Sciatic nerve (tissue), 2 donors: ENCODE measurements at regions not wholly inside any gene's neighbourhood (a gene's known extent, or its start where the extent isn't known, plus 50 kb on each side); places are given as distances from the start of the nearest gene placed in this dataset.

ENCODE experiments used
- ATAC-seq: fragments of 200-7000 bp; cut with Tn5 transposase; one replicate; pipeline ENCODE4 v1.9.1; 2020; ENCODE audit warnings: mild to moderate bottlenecking, moderate library complexity
- DNase-seq: peaks from one replicate; pipeline ENCODE4 v3.0.0-alpha.2; 2020; ENCODE audit warnings: low spot score
- intact Hi-C: fragments of 100-400 bp; cut with DNase I; formaldehyde crosslinking; loops from one replicate; pipeline ENCODE4 v1.14.2; 2022
- donor health status: DM: no; HTN: no; CAD: no.
- donor health status: DM: no; HTN: no; CAD: no.

- DNase-seq (no peak), ATAC-seq (no peak)
- intact Hi-C loops = no loop called here
Observed at GRCh38 chr5:89130851-89131250, 247.9 kb upstream of the MEF2C start.

- ATAC-seq (no peak), DNase-seq (no peak)
- intact Hi-C loops = no loop called here
Observed at GRCh38 chr5:89129941-89130340, 247.0 kb upstream of the MEF2C start.

GRCh38 chr5:89128906-89129625 lies 246.1 kb upstream of the MEF2C start:
- ATAC-seq = no peak
- intact Hi-C loops = no loop called here
- DNase-seq = no peak

GRCh38 chr5:89128092-89128491 lies 245.1 kb upstream of the MEF2C start:
- ATAC-seq (no peak), DNase-seq (no peak)
- intact Hi-C loops = no loop called here

- no peak for DNase-seq
- intact Hi-C loops = no loop called here
- no peak for ATAC-seq
Observed at GRCh38 chr5:89127191-89127590, 244.2 kb upstream of the MEF2C start.

- intact Hi-C loops = no loop called here
- no peak for ATAC-seq
- no peak for DNase-seq
Observed at GRCh38 chr5:89125372-89125771, 242.4 kb upstream of the MEF2C start.

GRCh38 chr5:89123581-89123980 lies 240.6 kb upstream of the MEF2C start:
- intact Hi-C loops = no loop called here

GRCh38 chr5:89120719-89121118 lies 237.7 kb upstream of the MEF2C start:
- DNase-seq (no peak), ATAC-seq (peak; percentile 77)
- intact Hi-C loops = no loop called here

More at GRCh38 chr5:89123581-89123980, 240.6 kb upstream of the MEF2C start:
- DNase-seq = no peak
- ATAC-seq = no peak

GRCh38 chr5:89117124-89117644 lies 234.2 kb upstream of the MEF2C start:
- no peak for DNase-seq
- intact Hi-C loops = no loop called here

GRCh38 chr5:89110916-89111646 lies 228.1 kb upstream of the MEF2C start:
- ATAC-seq (no peak), DNase-seq (no peak)
- intact Hi-C loops = no loop called here

More at GRCh38 chr5:89117124-89117644, 234.2 kb upstream of the MEF2C start:
- no peak for ATAC-seq

GRCh38 chr5:89106480-89106879 lies 223.5 kb upstream of the MEF2C start:
- no peak for ATAC-seq
- intact Hi-C loops = no loop called here
- no peak for DNase-seq

GRCh38 chr5:89105836-89106235 lies 222.9 kb upstream of the MEF2C start:
- intact Hi-C loops = no loop called here
- DNase-seq = no peak
- no peak for ATAC-seq

GRCh38 chr5:89105171-89105695 lies 222.2 kb upstream of the MEF2C start:
- intact Hi-C loops = no loop called here
- DNase-seq (no peak), ATAC-seq (no peak)

- intact Hi-C loops = no loop called here
- DNase-seq = no peak
- ATAC-seq = no peak
Observed at GRCh38 chr5:89098199-89098756, 215.3 kb upstream of the MEF2C start.

GRCh38 chr5:89097103-89097502 lies 214.1 kb upstream of the MEF2C start:
- intact Hi-C loops = no loop called here
- ATAC-seq (no peak), DNase-seq (no peak)

- intact Hi-C loops = no loop called here
- DNase-seq (no peak), ATAC-seq (no peak)
Observed at GRCh38 chr5:89095341-89095740, 212.4 kb upstream of the MEF2C start.

GRCh38 chr5:89090037-89090436 lies 207.1 kb upstream of the MEF2C start:
- no peak for ATAC-seq
- no peak for DNase-seq
- intact Hi-C loops = no loop called here

GRCh38 chr5:89087551-89088318 lies 204.8 kb upstream of the MEF2C start:
- DNase-seq = no peak
- no peak for ATAC-seq
- intact Hi-C loops = no loop called here

- ATAC-seq (no peak), DNase-seq (no peak)
- intact Hi-C loops = no loop called here
Observed at GRCh38 chr5:89087128-89087527, 204.1 kb upstream of the MEF2C start.
